PC-3 (cell line): ENCODE measurements at regions not wholly inside any gene's neighbourhood (a gene's known extent, or its start where the extent isn't known, plus 50 kb on each side); places are given as distances from the start of the nearest gene placed in this dataset.

Source experiments
- CTCF ChIP-seq: fragments of 300-600 bp; sonication (generic); conservative IDR thresholded peaks from 2 replicates; pipeline ENCODE4 v1.5.1; 2017; ENCODE audit warnings: antibody characterized with exemption, low read depth, mild to moderate bottlenecking, low read length
- EZH2 ChIP-seq: fragments of 300-600 bp; sonication (generic); IDR thresholded peaks from one replicate; pipeline ENCODE4 v1.6.1; 2017; ENCODE audit warnings: antibody characterized with exemption, mild to moderate bottlenecking, low read length; ENCODE audit not compliant: unreplicated experiment

- TF ChIP-seq CTCF (no peak), EZH2 (no peak)
Measured at GRCh38 chr6:163813979-163814493, 399.5 kb downstream of the QKI start.
